OCI-LY7 (cell line): ENCODE measurements at regions not wholly inside any gene's neighbourhood (a gene's known extent, or its start where the extent isn't known, plus 50 kb on each side); places are given as distances from the start of the nearest gene placed in this dataset.

ENCODE experiments used
- EZH2phosphoT487 ChIP-seq: fragments of 200-600 bp; sonication (generic); IDR thresholded peaks from 2 replicates; pipeline ENCODE4 v1.6.1; 2018; ENCODE audit warnings: low read depth, borderline replicate concordance, mild to moderate bottlenecking, mixed run types, antibody characterized with exemption, low read length, moderate library complexity, mixed read lengths
- TF ChIP-seq, protein P1 (sequence below): fragments of 200-600 bp; sonication (generic); conservative IDR thresholded peaks from 2 replicates; pipeline ENCODE4 v1.5.1; 2014; ENCODE audit warnings: mild to moderate bottlenecking, antibody characterized with exemption, low read length, moderate library complexity, mixed read lengths

- TF ChIP-seq EZH2phosphoT487, result no peak
- TF ChIP-seq, protein P1, sequence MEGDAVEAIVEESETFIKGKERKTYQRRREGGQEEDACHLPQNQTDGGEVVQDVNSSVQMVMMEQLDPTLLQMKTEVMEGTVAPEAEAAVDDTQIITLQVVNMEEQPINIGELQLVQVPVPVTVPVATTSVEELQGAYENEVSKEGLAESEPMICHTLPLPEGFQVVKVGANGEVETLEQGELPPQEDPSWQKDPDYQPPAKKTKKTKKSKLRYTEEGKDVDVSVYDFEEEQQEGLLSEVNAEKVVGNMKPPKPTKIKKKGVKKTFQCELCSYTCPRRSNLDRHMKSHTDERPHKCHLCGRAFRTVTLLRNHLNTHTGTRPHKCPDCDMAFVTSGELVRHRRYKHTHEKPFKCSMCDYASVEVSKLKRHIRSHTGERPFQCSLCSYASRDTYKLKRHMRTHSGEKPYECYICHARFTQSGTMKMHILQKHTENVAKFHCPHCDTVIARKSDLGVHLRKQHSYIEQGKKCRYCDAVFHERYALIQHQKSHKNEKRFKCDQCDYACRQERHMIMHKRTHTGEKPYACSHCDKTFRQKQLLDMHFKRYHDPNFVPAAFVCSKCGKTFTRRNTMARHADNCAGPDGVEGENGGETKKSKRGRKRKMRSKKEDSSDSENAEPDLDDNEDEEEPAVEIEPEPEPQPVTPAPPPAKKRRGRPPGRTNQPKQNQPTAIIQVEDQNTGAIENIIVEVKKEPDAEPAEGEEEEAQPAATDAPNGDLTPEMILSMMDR, result peak; percentile 52; the same call in 1 of the 2 replicates
These were observed 348.8 kb upstream of the ETAA1 start for GRCh38 chr2:67048314-67048713.
